Tibial artery (tissue), 4 donors: ENCODE measurements at regions not wholly inside any gene's neighbourhood (a gene's known extent, or its start where the extent isn't known, plus 50 kb on each side); places are given as distances from the start of the nearest gene placed in this dataset.

Source experiments
- DNase-seq, 2 donors: peaks; one replicate each; pipeline ENCODE4 v3.0.0-alpha.2; 2019
- H3K27ac ChIP-seq, 2 donors: fragments of 200-600 bp; sonication (generic) in 1 of 2; 1 replicate in 1 of 2; 2 replicates in 1 of 2; pipeline ENCODE4 v1.5.1; 2018 to 2019; ENCODE audit warnings: mild to moderate bottlenecking in 1 of 2
- H3K27me3 ChIP-seq, 2 donors: fragments of 200-600 bp; sonication (generic) in 1 of 2; one replicate each; pipeline versions ENCODE4 v1.5.1 to v1.6.0; 2016 to 2019
- H3K36me3 ChIP-seq, 3 donors: fragments of 200-600 bp; sonication (generic) in 2 of 3; one replicate each; pipeline ENCODE4 v1.5.1; 2016 to 2019; ENCODE audit warnings: mild to moderate bottlenecking in 2 of 3
- H3K4me1 ChIP-seq, 4 donors: fragments of 200-600 bp; sonication (generic) in 2 of 4; 1 replicate in 3 of 4; 2 replicates in 1 of 4; pipeline ENCODE4 v1.5.1; 2016 to 2019
- H3K4me3 ChIP-seq, 2 donors: fragments of 200-600 bp; sonication (generic) in 1 of 2; 1 replicate in 1 of 2; 2 replicates in 1 of 2; pipeline ENCODE4 v1.5.1; 2018 to 2019; ENCODE audit warnings: mild to moderate bottlenecking in 2 of 2
- H3K9me3 ChIP-seq, 3 donors: fragments of 200-600 bp; sonication (generic) in 1 of 3; one replicate each; pipeline ENCODE4 v1.5.1; 2016 to 2019
- CTCF ChIP-seq, 2 experiments: fragments of 200-600 bp in 1 of 2; fragments of 450-650 bp in 1 of 2; IDR thresholded peaks; one replicate each; pipeline ENCODE4 v1.5.1; 2017 to 2019; ENCODE audit warnings: antibody characterized with exemption in 2 of 2, mild to moderate bottlenecking in 1 of 2, moderate library complexity in 1 of 2
- intact Hi-C: fragments of 100-400 bp; cut with DNase I; formaldehyde crosslinking; loops from one replicate; pipeline ENCODE4 v1.15.0; 2023; ENCODE audit warnings: low total_unique reads

GRCh38 chr12:28601570-28602058 is 411.4 kb downstream of the CCDC91 start:
- H3K4me1 ChIP-seq, result no peaks in the 10 kb centered on the region
- no peaks in the 10 kb centered on the region for H3K27me3 ChIP-seq
- intact Hi-C loops, result no loop called here
- no peak overlapping the region for H3K27ac ChIP-seq
- no peaks in the 10 kb centered on the region for H3K36me3 ChIP-seq
- no peak for DNase-seq
- peaks cover 0 to 6% (median 1%) of the 10 kb centered on the region in 3 donors for H3K9me3 ChIP-seq
- no peak for TF ChIP-seq CTCF (IDR thresholded peaks at IDR 0.05)
- no peak overlapping the region for H3K4me3 ChIP-seq

GRCh38 chr12:28602786-28603185 is 412.5 kb downstream of the CCDC91 start:
- no peak for DNase-seq
- Histone ChIP-seq H3K4me3 (no peak overlapping the region), H3K4me1 (no peaks in the 10 kb centered on the region), H3K27me3 (no peaks in the 10 kb centered on the region), H3K9me3 (peaks cover 3 to 18% (median 10%) of the 10 kb centered on the region in 3 donors), H3K27ac (no peak overlapping the region), H3K36me3 (no peaks in the 10 kb centered on the region)
- TF ChIP-seq CTCF (IDR thresholded peaks at IDR 0.05), result no peak
- intact Hi-C loops, result no loop called here

GRCh38 chr12:28603239-28603638 is 413.0 kb downstream of the CCDC91 start:
- H3K4me1 ChIP-seq, result no peaks in the 10 kb centered on the region
- peaks cover 3 to 22% (median 15%) of the 10 kb centered on the region in 3 donors for H3K9me3 ChIP-seq
- H3K4me3 ChIP-seq, result no peak overlapping the region
- H3K27me3 ChIP-seq, result no peaks in the 10 kb centered on the region
- no peak overlapping the region for H3K27ac ChIP-seq
- no peaks in the 10 kb centered on the region for H3K36me3 ChIP-seq
- intact Hi-C loops, result no loop called here
- no peak for DNase-seq
- no peak for TF ChIP-seq CTCF (IDR thresholded peaks at IDR 0.05)

- TF ChIP-seq CTCF (IDR thresholded peaks at IDR 0.05), result no peak
- no peak for DNase-seq
- Histone ChIP-seq H3K27me3 (no peaks in the 10 kb centered on the region), H3K27ac (no peak overlapping the region), H3K4me3 (no peak overlapping the region), H3K9me3 (peaks cover 3 to 25% (median 15%) of the 10 kb centered on the region in 3 donors), H3K4me1 (no peaks in the 10 kb centered on the region), H3K36me3 (no peaks in the 10 kb centered on the region)
- intact Hi-C loops, result no loop called here
Observed at GRCh38 chr12:28603801-28604200, 413.5 kb downstream of the CCDC91 start.

- TF ChIP-seq CTCF (IDR thresholded peaks at IDR 0.05), result no peak
- intact Hi-C loops, result no loop called here
Observed at GRCh38 chr12:28604240-28604639, 414.0 kb downstream of the CCDC91 start.

More at GRCh38 chr12:28604240-28604639, 414.0 kb downstream of the CCDC91 start:
- Histone ChIP-seq H3K4me1 (no peaks in the 10 kb centered on the region), H3K4me3 (no peak overlapping the region), H3K27ac (no peak overlapping the region), H3K36me3 (no peaks in the 10 kb centered on the region), H3K9me3 (peaks cover 3 to 25% (median 15%) of the 10 kb centered on the region in 3 donors), H3K27me3 (no peaks in the 10 kb centered on the region)
- no peak for DNase-seq
